ENCODE measurements at regions not wholly inside any gene's neighbourhood (a gene's known extent, or its start where the extent isn't known, plus 50 kb on each side); places are given as distances from the start of the nearest gene placed in this dataset.

- no peak for DNase-seq (ENCODE audit: insufficient read length, low spot score)
- no peak for FAIRE-seq
- no peak for TF ChIP-seq CTCF (IDR thresholded peaks at IDR 0.05; ENCODE audit: insufficient read depth, missing control alignments)
Measured at GRCh38 chr4:186775902-186776301, 52.2 kb upstream of the FAT1 start.

- FAIRE-seq, result no peak
- DNase-seq (ENCODE audit: insufficient read length, low spot score), result no peak
- TF ChIP-seq CTCF (IDR thresholded peaks at IDR 0.05; ENCODE audit: insufficient read depth, missing control alignments), result no peak
Measured at GRCh38 chr4:186778134-186778533, 54.5 kb upstream of the FAT1 start.

GRCh38 chr4:186780291-186781031 lies 56.8 kb upstream of the FAT1 start:
- TF ChIP-seq CTCF (IDR thresholded peaks at IDR 0.05; ENCODE audit: insufficient read depth, missing control alignments), result no peak
- FAIRE-seq, result no peak

GRCh38 chr4:186781032-186781917 lies 57.6 kb upstream of the FAT1 start:
- no peak for TF ChIP-seq CTCF (IDR thresholded peaks at IDR 0.05; ENCODE audit: insufficient read depth, missing control alignments)
- DNase-seq (ENCODE audit: insufficient read length, low spot score) (no peak), FAIRE-seq (no peak)

More at GRCh38 chr4:186780291-186781031, 56.8 kb upstream of the FAT1 start:
- no peak for DNase-seq (ENCODE audit: insufficient read length, low spot score)

GRCh38 chr4:186782302-186782701 lies 58.6 kb upstream of the FAT1 start:
- TF ChIP-seq CTCF (IDR thresholded peaks at IDR 0.05; ENCODE audit: insufficient read depth, missing control alignments), result no peak
- FAIRE-seq (no peak), DNase-seq (ENCODE audit: insufficient read length, low spot score) (no peak)

- FAIRE-seq, result no peak
Measured at GRCh38 chr4:186787536-186787935, 63.9 kb upstream of the FAT1 start.

More at GRCh38 chr4:186787536-186787935, 63.9 kb upstream of the FAT1 start:
- DNase-seq (ENCODE audit: insufficient read length, low spot score), result no peak
- TF ChIP-seq CTCF (IDR thresholded peaks at IDR 0.05; ENCODE audit: insufficient read depth, missing control alignments), result no peak
